IPS-15b (cell line): ENCODE measurements at regions not wholly inside any gene's neighbourhood (a gene's known extent, or its start where the extent isn't known, plus 50 kb on each side); places are given as distances from the start of the nearest gene placed in this dataset.

Source experiments
- H3K27me3 ChIP-seq: one replicate; pipeline ENCODE4 v1.6.1; 2013; ENCODE audit warnings: low read length; ENCODE audit not compliant: control insufficient read depth, insufficient read depth
- H3K36me3 ChIP-seq: one replicate; pipeline ENCODE4 v1.6.1; 2013; ENCODE audit warnings: low read length; ENCODE audit not compliant: control insufficient read depth, insufficient read depth
- H3K4me1 ChIP-seq: one replicate; pipeline ENCODE4 v1.6.1; 2013; ENCODE audit warnings: mild to moderate bottlenecking, low read length; ENCODE audit not compliant: control insufficient read depth, insufficient read depth
- H3K4me3 ChIP-seq: one replicate; pipeline ENCODE4 v1.5.1; 2013; ENCODE audit warnings: low read depth, low read length
- H3K9ac ChIP-seq: one replicate; pipeline ENCODE4 v1.6.1; 2013; ENCODE audit warnings: low read depth, mild to moderate bottlenecking, low read length
- H3K9me3 ChIP-seq: one replicate; pipeline ENCODE4 v1.6.1; 2013; ENCODE audit warnings: mild to moderate bottlenecking, low read length; ENCODE audit not compliant: control insufficient read depth, insufficient read depth

DNA sequence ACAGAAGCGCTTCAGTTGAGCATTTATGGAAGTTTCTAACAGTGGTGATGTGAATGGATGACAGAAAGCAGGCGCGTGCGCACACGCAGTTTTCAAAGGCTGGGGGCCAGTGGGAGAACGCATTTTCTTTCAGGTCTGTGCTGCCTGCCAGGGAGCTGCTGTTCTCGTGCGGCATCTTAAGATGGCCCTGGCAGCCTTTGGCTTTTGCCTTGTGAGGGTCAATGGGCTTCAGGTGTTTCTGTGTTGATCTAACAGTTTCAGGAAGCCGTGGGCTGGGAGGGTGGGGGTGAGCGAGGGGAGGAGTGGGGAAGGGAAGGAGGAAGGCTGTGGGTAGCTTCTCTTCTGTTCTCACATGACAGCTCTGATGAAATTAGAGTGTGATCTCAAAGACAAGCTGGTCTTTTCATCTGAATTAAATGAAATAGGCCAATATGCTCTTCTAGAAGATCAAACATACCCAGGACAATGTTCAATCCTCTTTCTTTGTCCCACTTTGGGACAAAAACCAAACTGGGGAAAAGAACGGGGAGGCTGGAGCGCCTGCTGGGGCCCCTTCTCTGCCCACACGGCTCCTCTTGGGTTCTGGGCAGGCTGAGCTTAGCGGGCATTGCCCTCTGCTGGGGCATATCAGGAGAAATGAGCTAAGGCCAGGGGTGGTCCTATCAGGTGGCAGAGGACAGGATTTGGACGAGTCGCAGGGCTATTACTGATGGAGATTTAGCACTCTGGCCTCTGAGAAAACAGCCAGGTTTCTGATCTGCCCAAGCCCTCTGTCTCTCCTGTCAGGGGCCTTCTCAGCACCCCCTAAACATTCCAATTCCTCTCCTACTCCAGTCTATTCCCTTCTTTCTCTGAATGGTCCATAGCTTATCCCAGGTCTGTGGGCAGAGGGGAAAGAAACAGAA, 126.2 kb upstream of the LGALSL start:
- no peak overlapping the region for H3K4me3 ChIP-seq
- no peak overlapping the region for H3K9ac ChIP-seq
- H3K27me3 ChIP-seq: no peaks in the 10 kb centered on the region

DNA sequence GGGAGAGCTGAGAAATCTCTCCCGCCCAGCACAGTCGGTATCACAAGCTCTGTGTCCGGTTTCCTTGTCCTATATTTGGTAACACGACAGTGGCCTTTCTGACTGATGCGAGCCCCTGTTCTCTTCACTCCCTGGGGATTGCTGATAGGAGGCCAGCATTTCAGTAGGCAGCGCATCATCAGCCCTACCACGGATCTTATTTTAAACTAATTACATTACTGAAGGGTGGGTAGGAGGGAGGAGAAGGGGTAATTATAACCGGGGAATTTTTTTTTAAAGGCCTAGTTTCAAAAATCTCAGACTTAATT, 125.6 kb upstream of the LGALSL start:
- H3K4me3 ChIP-seq: no peak overlapping the region
- peaks cover 16% of the 10 kb centered on the region for H3K4me1 ChIP-seq
- H3K36me3 ChIP-seq: no peaks in the 10 kb centered on the region
- no peak overlapping the region for H3K9ac ChIP-seq
- H3K27me3 ChIP-seq: no peaks in the 10 kb centered on the region
- H3K9me3 ChIP-seq: no peaks in the 10 kb centered on the region

More for the DNA sequence above, 126.2 kb upstream of the LGALSL start:
- H3K4me1 ChIP-seq: peaks cover 16% of the 10 kb centered on the region
- H3K9me3 ChIP-seq: no peaks in the 10 kb centered on the region
- no peaks in the 10 kb centered on the region for H3K36me3 ChIP-seq

DNA sequence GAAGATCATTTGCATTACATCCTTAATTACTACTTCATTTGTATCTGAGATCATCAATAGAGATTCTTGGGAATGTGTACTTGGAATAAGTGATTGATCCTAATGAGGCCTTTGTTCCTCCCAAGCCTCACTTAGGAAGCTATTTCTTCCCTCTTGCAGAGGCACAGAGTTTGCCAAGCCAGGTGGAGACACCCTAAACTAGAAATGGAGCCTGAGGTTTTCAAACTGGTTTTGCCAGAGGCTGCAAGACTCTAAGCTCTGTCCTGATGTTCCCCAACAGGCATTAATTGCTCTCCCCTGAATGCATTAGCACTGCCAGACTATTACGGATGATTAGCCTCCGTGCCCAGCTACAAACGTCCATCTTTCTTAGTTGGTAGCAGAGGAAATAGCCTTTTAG, 125.2 kb upstream of the LGALSL start:
- peaks cover 16% of the 10 kb centered on the region for H3K4me1 ChIP-seq
- no peaks in the 10 kb centered on the region for H3K27me3 ChIP-seq
- H3K4me3 ChIP-seq: no peak overlapping the region
- H3K9me3 ChIP-seq: no peaks in the 10 kb centered on the region
- no peak overlapping the region for H3K9ac ChIP-seq
- H3K36me3 ChIP-seq: no peaks in the 10 kb centered on the region

DNA sequence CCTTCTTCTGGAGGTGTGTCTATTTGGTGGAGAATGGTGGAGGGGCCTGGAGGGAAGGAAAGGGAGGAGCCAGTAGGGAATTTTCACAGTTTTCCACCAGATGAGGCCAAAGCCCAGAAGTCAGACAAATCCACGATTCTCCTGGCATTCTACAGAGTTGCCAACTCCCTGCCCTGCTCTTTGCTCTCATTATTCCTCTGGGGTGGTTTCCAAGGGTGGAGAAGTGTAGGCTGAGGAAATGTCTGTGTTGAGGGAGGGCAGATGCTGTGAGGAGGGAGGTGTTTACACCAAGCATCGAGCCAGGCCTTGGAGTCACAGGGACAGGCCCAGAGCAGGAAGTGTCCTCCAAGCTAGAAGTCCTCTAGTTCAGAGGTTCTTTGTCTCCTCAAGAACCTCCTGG, 124.1 kb upstream of the LGALSL start:
- Histone ChIP-seq H3K9me3 (no peaks in the 10 kb centered on the region), H3K4me3 (no peak overlapping the region)

DNA sequence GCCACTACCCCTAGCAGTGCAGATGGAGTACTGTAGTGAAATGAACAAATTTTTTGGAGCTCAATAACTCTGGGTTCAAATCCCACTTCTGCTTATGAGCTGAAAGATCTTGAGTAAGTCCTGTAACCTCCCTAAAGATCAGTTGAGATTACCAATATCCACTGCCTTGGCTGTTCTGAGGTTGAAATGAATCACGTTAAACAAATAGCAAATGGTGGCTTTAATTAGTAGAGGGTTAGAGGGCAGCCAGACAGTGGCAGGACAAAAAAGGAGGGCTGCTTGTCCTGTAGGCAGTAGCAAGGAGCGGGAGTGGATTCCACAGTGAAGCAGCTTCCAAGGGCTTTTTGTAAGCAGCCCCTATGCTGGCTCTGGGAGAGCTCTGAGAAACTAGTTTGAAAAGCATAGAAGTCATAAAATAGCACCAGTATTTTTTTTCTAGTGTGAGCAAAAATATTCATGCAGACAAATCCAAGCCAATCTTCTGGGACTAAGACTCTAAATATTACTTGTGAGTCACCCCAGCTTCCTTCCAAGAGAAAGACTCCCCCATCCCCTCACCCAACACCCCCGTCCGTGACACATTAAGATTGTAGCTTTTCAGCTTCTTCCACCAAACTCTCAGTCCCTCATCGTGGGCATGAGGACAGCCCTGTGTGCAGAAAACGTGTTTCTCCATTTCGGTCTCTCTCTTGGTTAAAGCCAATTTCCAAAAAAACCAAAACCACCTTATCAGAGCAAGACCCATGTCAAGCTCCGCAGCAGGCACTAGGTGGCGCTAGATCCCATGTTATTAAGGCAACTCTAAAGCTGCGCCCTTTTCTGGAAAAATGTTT, 123.5 kb upstream of the LGALSL start:
- Histone ChIP-seq H3K36me3 (no peaks in the 10 kb centered on the region), H3K27me3 (no peaks in the 10 kb centered on the region), H3K4me1 (peaks cover 16% of the 10 kb centered on the region), H3K4me3 (no peak overlapping the region), H3K9me3 (no peaks in the 10 kb centered on the region), H3K9ac (peak overlapping the region; percentile 61)

More for the DNA sequence above, 124.1 kb upstream of the LGALSL start:
- Histone ChIP-seq H3K4me1 (peaks cover 16% of the 10 kb centered on the region), H3K36me3 (no peaks in the 10 kb centered on the region), H3K27me3 (no peaks in the 10 kb centered on the region), H3K9ac (no peak overlapping the region)

DNA sequence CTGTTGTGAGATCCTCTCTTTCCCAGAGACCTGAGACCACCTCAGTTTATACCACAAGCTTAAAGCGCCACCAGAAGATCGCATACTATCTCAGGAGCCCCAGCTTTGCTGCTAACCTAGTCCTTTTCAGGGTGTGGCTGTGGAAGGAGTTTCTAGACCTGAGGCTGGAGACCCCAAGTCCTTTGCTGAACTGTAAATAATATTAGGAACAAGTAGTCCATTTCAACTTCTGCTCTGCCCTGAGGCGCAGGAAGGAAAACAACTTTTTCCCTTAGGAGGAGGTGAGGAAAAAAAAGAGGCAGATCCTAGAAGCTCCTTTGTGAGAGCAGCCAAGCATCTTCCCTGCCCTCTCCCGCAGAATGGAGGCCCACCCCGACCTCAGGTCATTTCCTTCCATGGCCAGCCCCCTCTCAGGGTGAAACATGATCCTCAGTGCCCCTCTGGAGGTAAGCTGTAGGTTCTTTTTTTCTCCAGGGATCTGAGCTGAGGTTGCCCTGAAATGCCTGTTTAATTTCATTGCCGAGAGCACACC, 122.8 kb upstream of the LGALSL start:
- peaks cover 16% of the 10 kb centered on the region for H3K4me1 ChIP-seq
- no peaks in the 10 kb centered on the region for H3K36me3 ChIP-seq
- no peaks in the 10 kb centered on the region for H3K9me3 ChIP-seq
- no peaks in the 10 kb centered on the region for H3K27me3 ChIP-seq
- no peak overlapping the region for H3K9ac ChIP-seq
- H3K4me3 ChIP-seq: peak overlapping the region; percentile 4

DNA sequence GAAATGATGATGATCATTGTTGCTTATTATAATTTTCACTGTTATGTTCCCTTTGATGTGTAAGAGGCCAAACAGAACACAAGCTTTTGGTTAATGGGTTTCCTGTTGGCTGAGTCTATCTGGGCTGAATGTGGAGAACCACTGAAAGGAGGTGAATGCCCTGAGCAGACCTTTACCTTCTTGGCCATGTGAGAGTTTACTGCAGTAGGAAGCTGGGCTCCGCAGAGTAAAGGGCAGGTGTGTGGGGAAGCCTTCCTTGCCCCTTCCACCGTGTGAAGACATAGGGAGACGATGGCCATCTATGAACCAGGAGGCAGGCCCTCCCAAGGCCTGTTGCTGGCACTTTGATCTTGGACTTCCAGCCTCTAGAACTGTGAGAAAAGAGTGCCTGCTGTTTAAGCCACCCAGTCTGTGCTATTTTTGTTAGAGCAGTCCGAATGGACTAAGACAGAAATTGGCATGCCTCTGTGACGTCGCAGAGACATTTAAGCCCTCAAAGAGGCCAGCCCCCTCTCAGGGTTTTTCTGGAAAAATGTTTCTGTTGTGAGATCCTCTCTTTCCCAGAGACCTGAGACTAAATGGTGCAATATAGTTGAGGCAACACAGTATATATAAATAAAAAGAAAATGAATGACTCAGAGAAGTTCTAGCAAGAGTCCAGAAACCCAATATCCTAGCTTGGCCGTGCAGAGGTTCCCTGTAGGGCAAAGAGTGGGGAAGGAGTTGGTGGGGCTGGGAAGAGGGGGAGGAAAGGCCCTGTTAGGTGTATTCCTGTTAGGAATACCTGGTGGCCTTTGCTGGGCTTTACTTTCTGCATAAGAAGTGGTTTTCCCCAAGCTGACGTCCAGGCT, 121.9 kb upstream of the LGALSL start:
- no peaks in the 10 kb centered on the region for H3K36me3 ChIP-seq
- no peaks in the 10 kb centered on the region for H3K27me3 ChIP-seq
- peaks cover 16% of the 10 kb centered on the region for H3K4me1 ChIP-seq
- no peaks in the 10 kb centered on the region for H3K9me3 ChIP-seq
- no peak overlapping the region for H3K9ac ChIP-seq
- no peak overlapping the region for H3K4me3 ChIP-seq

DNA sequence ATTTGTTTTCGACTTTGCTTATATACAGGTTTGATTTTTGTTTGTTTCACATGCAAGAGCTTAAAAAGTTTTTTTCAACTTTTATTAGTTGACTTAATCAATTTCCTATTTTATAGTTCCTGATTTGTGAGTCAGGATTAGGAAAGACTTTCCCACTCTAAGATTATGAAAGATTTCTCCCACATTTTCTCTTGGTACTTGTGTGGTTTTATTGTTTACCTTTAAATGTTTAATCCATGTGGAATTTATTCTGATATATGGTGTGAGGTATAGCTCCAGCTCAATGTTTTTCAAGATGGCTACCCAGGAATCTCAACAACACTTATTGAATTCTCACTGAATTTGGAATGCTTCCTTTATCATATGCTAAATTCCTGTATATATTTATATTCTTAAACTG, 117.8 kb upstream of the LGALSL start:
- Histone ChIP-seq H3K9me3 (no peaks in the 10 kb centered on the region), H3K4me3 (no peak overlapping the region), H3K27me3 (no peaks in the 10 kb centered on the region), H3K4me1 (peaks cover 12% of the 10 kb centered on the region), H3K9ac (no peak overlapping the region), H3K36me3 (no peaks in the 10 kb centered on the region)

DNA sequence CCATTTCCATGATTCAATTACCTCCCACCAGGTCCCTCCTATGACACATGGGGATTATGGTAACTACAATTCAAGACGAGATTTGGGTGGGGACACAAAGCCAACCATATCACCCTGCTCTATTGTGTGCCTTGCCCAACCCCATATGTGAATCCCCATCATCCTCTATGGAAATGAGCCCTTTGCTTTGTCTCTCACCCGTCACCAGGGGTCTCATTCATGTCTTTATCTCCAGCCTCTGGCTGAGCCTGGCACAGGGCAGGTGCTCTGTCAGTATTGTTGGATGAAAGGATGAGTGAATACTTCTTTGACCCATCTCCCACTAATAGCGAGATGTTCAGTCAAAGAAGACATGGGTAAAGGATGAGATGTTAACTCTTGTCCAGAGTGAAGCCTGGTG, 116.6 kb upstream of the LGALSL start:
- no peak overlapping the region for H3K4me3 ChIP-seq
- no peak overlapping the region for H3K9ac ChIP-seq
- no peaks in the 10 kb centered on the region for H3K27me3 ChIP-seq
- no peaks in the 10 kb centered on the region for H3K36me3 ChIP-seq
- H3K4me1 ChIP-seq: peaks cover 6% of the 10 kb centered on the region
- H3K9me3 ChIP-seq: no peaks in the 10 kb centered on the region

DNA sequence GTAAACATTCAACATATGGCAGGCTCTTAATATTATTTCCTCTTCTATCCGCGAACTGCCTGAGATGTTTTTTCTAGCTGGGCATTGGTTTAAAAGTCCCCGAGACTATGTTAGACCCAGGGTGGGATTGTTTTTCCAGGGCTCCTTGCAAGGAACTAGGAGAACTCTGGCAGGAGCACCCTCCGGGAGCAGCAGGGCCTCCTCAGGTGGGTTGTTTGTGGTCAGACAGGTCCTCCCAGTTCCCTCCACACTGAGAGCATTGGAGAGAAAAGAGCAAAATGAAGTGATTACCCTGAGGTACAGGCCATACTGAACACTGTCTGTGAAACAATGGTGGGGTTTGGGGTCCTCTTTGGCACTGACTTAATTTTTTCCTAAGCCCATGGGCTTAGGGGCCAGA, 115.9 kb upstream of the LGALSL start:
- peaks cover 6% of the 10 kb centered on the region for H3K4me1 ChIP-seq
- H3K9ac ChIP-seq: no peak overlapping the region
- H3K36me3 ChIP-seq: no peaks in the 10 kb centered on the region
- no peaks in the 10 kb centered on the region for H3K9me3 ChIP-seq
- no peak overlapping the region for H3K4me3 ChIP-seq
- no peaks in the 10 kb centered on the region for H3K27me3 ChIP-seq

DNA sequence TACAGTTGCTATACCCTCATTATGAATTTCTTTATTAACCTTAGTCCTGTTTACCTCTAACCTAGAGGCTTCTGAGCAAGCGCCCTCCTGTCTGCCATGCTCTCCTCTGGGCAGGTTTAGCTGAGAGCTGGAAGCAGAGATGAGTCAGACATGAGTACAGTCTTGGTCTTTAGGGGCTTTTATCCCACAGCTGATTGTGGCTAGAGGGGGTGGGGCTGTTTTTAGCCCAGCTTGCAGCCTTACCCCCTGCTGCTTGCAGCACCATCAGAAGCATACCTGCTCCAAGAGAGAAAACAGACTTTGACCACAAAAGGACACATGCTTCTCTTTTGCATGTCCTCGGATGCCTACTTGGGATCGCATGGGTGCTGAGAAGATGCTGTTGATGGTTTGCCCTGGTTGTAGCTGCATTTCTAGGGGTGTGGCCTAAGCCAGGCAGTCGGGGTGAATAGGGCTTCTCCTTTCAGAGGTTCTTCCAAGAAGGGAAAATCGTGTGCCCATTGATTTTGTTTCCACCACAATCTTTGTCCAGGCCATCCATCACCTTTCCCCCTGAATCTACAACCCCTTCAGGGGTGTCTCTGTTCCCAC, 115.0 kb upstream of the LGALSL start:
- Histone ChIP-seq H3K9ac (no peak overlapping the region), H3K9me3 (no peaks in the 10 kb centered on the region), H3K4me1 (peaks cover 6% of the 10 kb centered on the region), H3K27me3 (no peaks in the 10 kb centered on the region), H3K4me3 (no peak overlapping the region), H3K36me3 (no peaks in the 10 kb centered on the region)
